RKO (cell line): ENCODE measurements at regions not wholly inside any gene's neighbourhood (a gene's known extent, or its start where the extent isn't known, plus 50 kb on each side); places are given as distances from the start of the nearest gene placed in this dataset.
"Not testable (repeated sequence)": the region's sequence is repeated elsewhere in the genome, so short reads cannot be mapped to it uniquely, and the experiment has no call there.

Experiments
- DNase-seq: peaks from one replicate; pipeline ENCODE4 v3.0.0-alpha.2; 2016; ENCODE audit warnings: low spot score

DNA sequence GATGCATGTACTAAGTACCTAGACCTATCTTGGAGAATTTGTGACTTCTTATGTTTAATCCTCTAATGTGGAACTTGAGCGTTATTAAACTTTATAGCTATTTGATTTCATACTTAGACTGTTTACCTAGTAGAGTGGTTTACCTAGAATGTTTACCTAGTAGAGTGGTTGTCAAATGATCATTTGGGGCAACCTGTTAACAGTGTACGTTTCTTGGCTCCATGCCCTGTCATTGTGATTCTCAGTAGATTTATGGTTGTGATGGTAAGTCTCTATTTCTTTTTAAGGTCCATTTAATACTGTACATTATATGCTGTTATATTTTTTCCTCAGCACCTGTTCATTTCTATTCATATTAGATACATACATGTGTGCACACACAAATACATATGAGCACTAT lies 233.0 kb upstream of the MAD2L1 start:
- no peak for DNase-seq

DNA sequence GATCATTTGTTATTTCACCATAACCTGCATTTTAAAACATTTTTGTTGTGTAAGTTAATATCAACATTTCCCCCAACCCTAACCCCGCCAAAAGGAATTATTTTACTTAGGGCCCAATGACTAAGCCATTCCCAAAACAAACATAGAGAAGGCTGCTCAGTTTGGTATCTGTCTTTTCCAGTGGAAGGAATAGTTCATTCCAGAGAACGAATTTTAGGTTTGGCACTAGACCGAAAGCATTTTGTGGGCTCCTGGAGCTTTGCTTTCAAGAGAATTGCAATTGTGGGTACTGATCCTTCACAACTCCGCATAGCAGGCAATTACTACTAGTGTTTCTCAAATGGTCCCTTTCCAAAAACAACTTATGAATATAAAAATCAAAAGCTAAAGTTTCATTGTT lies 226.7 kb upstream of the MAD2L1 start:
- no peak for DNase-seq

DNA sequence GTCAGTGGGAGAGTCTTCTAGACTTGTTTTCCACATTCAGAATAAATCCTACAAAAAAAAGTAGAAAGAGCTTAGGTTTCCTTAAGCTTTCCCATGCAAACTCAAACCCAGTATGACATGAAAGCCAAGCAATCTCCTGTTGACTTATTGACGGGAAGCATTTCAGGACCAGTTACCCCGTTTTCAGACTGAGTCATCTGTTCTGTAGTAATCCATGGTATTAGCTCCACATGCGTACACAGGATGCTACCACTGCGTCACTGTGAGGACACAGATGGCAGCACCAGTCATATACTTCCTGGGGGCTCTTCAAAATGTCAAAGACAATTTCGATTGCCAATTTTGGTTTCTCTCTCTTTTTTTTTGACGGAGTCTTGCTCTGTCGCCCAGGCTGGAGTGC lies 224.9 kb upstream of the MAD2L1 start:
- no peak for DNase-seq

DNA sequence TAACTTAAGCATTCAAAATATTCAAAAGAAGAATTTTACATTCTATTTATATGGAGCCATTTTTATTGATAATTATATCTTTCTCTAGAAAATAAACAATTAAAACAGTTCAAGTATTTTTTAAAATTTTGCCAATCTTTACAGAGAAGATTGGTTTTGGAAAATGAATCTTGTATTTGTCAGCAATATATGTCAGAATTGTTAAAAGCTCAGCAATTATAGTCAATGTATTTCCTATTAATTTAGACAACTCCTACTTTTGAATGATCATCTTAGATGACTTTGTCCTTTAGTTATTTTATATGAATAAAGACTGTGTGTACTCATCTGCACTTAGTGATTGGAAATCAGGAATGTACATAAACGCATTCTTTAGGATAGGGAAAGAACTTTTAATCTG lies 223.9 kb upstream of the MAD2L1 start:
- DNase-seq: no peak

DNA sequence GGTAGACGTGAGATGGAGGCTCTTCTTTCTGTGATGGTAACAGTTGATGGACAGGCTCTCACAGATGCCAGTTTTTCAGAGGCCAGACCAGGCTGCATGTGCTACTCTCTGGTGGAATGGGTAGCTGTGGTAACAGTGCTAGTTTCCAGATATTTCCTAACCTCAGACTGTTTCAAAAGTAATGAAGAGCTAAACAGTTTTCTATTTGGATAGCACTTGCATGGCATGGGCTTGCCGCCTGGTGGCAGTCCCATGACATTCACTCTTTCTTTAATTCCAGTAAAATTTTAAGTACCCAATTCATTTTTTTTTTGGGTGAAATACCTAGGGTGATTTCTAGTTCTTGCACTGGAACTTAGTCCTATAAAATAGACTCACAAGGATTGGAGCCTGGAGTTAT lies 220.2 kb upstream of the MAD2L1 start:
- DNase-seq: no peak

DNA sequence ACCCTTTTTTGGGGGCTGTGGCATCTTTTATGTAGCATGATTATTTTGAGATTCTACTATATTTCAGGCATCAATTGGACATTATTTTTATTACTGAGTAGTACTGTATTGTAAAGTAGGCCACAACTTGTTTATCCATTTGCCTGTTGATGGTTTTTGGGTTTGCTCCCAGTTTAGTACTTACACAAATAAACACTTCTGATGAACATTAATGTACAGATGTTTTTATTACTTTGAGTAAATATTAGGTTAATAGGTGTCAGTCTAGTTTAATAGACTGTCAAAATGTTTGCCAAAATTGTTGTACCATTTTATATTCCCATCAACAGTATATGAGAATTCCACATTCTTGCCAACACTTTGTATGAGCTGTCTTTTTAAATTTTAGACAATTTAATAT lies 214.9 kb upstream of the MAD2L1 start:
- DNase-seq: no peak

DNA sequence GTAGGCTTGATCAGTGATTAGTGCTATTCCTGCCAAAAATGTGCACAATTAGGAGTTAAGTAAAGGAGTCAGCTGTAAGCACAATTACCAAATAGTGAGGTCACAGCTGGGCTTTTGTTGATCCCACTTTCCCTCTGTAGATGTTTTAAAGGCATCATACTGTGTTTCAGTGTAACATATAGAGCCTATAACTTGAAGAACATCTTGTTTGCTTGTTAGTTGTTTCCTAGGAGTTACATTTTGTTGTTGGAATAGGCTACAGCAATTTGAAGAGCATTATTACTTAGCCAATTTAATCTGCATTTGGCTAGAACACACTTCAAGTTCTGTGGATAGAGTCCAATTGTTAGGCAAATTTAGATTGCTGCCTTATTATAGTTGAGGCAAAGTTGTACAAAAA lies 210.7 kb upstream of the MAD2L1 start:
- no peak for DNase-seq

DNA sequence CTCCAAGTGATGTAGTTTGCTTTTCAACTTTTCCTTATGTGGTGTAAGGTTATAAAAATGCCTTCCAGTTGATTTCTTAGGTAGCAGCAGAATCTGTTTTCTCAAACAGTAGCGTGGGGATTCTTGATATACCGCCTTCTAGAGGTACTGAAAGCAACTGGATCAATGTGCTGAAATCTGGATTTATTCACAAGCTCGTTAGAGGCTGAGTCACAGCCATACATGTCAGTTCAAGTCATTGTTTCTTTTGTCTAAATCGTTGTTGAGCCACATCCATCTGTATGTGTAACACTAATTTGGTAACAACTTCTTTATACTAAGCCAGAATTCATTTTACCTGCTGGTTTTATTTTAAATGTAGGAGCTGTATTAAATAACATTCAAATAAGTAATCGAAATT lies 200.0 kb upstream of the MAD2L1 start:
- DNase-seq: peak; percentile 25

DNA sequence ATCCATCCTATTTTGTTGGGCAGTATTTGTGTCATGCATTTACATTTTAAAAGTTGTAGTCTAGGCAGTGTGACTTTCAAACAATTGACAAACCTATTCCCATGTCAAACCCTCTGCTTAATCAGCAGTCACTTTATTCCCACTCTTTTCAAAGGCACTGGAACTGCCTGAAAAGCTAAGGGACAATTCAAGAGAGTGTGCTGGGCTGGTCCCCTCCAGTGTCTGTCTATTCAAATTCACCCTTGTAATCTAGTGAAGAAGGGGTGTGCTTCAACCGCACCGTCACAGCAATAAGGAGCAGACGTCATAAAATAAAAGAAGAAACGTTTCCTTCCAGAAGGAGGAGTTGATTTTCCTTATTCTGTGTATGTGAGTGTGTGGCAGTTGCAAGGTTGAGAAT lies 197.0 kb upstream of the MAD2L1 start:
- no peak for DNase-seq

DNA sequence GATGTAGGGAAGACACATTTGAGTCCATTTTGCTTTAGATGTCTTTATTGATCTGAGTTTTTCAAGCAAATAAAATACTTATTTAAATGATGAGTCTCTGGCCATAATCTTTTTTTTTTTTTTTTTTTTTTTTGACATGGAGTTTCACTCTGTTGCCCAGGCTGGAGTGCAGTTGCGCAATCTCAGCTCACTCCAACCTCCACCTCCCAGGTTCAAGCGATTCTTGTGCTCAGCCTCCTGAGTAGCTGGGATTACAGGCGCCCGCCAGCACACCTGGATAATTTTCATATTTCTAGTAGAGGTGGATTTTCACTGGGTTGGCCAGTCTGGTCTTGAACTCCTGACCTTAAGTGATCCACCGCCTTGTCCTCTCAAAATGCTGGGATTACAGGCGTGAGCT lies 194.5 kb upstream of the MAD2L1 start:
- DNase-seq: no peak

DNA sequence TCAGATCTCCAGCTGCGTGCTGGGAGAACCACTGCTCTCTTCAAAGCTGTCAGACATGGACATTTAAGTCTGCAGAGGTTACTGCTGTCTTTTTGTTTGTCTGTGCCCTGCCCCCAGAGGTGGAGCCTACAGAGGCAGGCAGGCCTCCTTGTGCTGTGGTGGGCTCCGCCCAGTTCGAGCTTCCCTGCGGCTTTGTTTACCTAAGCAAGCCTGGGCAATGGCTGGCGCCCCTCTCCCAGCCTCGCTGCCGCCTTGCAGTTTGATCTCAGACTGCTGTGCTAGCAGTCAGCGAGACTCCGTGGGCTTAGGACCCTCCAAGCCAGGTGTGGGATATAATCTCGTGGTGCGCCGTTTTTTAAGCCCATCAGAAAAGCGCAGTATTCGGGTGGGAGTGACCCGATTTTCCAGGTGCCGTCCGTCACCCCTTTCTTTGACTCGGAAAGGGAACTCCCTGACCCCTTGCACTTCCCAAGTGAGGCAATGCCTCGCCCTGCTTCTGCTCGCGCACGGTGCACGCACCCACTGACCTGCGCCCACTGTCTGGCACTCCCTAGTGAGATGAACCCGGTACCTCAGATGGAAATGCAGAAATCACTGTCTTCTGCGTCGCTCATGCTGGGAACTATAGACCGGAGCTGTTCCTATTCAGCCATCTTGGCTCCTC lies 189.6 kb upstream of the MAD2L1 start:
- DNase-seq: not testable (repeated sequence)

DNA sequence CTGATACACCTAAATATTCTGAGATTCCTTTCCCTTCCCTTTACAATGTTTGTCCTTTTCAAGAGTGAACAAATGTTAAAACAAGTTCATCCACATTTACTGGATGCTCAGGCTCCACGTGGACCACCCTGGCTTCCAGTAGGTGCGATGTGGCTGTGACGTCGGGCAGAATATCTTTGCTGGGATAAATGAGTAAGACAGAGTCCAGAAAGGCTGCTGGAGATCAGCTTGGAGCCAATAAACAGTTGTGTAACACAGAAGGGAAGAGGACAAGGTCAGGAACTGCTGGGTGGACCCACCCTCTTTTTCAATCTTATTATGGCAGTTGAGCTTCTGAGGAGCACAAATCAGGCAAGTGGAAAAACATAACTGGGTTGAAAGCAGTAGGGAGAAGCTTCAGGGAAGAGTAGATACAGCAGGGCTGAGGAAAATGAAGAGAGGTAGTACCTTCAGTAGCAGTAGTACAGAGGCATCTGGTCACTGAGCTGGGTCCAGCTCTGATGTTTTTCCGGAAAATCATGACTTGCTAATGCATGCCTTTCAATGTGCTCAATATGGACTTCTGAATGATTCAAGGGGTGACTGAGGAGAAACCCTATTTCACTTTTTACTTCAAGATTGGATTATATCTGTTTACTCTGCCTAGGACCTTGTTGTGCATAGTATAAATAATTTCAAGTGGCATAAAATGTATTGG lies 171.8 kb upstream of the MAD2L1 start:
- DNase-seq: no peak

DNA sequence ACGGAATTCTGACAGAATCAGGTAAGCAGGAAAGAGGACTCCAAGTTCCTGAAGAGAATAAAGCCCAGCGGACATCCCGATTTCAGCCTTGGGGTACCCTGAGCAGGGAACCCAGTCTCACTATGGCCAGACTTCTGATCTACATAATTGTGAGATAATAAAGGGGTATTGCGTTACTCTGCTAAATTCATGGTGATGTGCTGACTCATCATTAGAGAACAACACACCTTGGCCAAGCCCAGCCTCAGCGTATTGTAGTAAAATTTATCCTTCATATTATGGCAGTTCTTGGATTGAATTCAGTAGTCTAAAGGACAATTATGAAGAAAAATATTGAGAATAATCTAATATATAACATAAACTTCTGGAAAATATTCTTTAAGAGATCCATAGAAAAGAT lies 170.2 kb upstream of the MAD2L1 start:
- no peak for DNase-seq

DNA sequence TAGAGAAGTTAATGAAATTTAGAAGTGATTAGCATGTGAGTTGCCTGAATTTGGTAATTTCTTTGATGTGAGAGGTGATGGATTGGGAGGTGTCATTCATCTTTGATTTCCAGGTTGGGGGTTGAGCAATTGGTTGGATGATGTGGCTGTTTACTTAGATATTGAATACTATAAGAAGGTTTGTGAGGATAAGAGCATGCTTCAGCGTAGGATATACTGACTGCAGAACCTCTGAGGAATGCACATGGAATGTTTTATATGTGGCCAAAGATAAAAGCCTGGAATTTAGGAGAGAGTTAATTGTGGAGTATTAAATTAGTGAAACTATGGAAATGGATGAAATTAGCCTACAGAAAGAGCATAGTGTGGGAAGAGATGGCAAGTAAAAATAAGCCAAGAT lies 165.4 kb upstream of the MAD2L1 start:
- DNase-seq: no peak

DNA sequence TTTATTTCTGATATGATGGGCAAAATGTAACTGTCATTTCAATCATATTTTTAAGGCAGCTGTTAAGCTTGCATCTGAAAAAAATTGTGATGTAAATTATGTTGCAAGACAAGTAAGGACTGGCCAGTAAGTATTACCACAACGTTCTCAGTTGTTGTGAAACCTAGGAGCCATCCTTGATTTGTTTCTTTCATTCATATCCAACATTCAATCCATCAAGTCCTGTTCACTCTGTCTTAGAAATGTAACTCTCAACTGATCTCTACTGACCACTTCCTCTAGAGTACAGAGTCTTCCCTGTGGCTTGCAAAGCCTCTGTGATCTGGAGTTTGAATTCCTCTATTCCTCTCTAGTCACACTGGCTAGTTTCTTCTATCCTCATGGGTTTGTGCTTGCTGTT lies 161.4 kb upstream of the MAD2L1 start:
- no peak for DNase-seq

DNA sequence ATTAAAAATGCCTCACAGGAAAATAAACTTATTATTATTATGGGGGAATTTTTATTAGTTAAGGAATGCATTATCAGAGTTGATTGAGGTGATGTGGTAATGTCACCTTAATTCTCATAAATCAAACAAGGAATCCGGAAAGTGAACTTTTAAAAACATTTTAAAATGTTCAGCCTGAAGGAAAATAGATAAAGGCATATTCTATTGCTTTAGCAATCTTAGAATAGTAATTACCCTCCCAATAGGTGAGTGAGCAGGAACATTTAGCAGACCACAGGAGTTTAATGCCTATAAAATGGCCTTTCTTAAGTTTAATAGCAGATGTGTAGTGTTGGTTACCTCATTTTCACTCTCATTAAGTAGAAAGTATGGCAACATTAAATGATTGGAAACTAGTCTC lies 160.9 kb upstream of the MAD2L1 start:
- no peak for DNase-seq

DNA sequence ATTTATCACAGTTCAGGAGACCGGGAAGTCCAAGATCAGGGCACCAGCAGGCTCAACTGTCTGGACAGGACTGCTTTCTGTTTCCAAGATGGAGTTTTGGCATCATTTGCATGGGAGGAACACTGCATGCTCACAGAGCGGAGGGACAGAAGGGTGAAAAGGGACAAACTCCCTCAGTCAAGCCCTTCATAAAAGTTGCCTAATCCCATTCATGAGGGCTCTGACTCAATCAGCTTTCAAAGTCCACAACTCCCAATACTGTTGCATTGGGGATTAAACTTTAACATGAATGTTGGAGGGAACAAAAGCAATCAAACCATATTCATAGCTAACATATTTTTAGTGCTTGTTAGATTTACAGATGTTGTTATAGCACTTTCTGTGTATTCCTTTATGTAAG lies 158.9 kb upstream of the MAD2L1 start:
- no peak for DNase-seq

DNA sequence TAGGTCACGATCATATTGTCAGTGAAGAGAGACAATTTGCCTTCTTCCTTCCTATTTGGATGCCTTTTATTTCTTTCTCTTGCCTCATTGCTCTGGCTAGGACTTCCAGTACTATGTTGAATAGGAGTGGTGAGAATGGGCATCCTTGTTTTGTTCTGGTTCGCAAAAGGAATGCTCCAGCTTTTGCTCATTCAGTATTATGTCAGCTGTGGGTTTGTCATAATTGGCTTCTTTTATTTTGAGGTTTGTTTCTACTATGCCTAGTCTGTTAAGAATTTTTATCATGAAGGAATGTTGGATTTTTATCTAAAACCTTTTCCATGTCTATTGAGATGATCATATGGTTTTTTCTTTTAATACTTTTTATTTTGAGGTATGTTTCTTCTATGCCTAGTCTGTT lies 152.3 kb upstream of the MAD2L1 start:
- DNase-seq: no peak

DNA sequence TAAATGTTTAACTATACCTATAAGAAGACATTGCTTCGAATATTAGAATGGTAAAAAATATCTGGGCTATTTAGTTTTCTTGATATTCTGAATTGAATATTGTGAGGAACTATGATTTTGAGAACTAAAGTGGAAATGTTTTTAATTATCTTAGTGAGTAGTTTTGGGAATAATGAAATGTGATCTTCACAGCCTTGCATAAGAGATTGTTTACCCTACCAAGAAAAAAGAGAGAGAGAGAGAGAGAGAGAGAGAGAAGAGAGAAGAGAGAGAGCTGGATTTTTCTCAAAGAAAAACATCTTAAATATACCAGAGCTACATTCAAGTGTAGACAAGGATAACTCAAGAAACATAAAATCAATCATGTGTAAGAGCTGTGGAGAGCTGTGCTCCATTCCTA lies 148.7 kb upstream of the MAD2L1 start:
- DNase-seq: no peak

DNA sequence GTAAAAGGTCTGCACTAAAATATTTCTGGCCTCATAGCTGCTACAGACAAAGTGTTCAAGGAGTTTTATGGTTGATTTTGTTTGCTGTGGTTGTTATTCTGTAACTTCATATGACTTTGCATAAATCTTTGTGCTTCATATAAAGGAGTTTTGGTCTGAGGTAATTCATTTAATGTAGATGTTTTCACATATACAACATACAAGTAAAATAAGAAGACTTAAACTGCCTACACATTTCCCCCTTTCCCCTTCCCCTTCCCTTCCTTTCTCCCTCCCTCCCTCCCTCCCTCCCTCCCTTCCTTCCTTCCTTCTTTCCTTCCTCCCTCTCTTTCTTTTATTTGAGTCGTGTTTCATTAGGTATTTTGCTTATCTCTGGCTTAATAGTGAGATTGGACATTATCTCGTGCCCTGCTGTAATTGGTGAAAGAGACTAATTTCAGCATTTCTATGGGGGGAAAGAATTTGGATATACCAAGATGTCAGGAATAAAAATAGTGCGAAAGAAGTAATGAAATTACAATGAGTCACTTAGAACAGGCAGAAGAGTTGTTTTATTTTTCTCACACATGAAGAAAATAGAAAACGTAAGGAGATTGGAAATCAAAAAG lies 144.9 kb upstream of the MAD2L1 start:
- DNase-seq: no peak

DNA sequence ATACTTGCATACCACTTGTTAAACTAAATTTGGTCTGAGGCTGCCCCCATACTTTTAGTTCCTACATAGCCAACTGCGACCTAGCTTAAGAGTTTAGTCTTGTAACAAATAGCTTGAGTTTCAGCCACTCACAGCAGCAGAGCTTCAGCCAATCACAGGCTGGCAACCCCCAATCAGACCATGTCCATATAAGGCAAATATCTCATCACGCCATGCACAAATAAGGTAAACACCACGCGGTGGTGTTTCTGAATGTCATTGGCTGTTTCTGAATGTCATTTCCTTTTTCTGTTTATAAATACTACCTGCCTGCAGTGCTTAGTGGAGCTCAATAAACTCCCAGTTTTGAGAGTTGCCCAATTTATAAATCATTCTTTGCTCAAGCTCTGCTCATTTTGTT lies 143.1 kb upstream of the MAD2L1 start:
- DNase-seq: no peak

DNA sequence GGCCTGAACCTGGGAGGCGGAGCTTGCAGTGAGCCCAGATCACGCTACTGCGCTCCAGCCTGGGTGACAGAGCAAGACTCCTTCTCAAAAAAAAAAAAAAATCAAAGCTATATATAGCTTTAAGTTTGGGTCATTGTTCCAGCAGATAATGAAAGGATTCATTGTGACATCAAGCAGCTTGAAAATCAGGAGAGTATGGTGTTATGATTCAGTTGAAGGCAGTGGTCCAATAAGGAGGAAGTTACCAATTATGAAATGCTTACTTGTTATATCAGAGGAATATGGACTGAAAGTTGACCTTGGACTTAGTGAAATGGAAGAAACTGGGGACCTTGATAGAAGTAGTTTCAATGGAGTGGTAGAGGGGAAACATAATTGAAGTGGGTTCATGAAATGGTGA lies 140.4 kb upstream of the MAD2L1 start:
- no peak for DNase-seq

DNA sequence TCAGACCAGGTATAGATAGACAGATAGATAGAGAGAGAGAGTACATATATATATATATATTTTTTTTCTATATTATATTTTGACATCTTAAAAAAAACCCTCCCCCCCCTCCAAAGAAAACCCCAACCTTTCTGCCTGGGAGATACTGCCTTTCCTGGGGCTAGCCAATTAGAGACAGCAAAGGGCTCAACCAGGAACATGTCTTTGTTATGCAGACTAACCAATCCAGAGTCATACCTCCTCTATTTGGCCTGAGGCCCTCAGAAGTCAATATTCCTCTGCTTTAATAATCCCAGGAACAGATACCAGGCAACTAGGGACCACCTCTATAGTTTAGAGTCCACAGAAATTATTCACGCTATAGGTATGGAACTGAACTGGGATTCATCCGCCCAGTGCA lies 135.6 kb upstream of the MAD2L1 start:
- DNase-seq: no peak

DNA sequence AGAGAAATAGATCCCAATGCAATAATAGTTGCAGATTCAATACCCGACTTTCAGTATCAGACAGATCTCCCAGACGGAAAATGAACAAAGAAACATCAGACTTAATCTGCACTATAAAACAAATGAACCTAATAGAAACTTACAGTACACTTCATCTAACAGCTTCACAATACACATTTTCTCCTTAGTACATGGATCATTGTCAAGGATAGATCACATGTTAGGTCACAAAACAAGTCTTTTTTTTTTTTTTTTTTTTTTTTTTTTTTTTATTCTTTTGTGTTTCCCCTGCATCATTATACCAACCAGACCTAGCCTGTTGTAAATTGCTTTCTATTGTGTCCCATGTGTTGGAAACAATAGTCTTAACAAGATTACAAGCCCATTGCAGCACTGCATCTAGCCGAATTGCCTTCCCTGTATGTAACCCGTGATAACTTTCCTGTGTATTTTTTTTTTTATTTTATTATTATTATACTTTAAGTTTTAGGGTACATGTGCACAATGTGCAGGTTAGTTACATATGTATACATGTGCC lies 134.0 kb upstream of the MAD2L1 start:
- DNase-seq: not testable (repeated sequence)
